GM11168 (cell line): ENCODE measurements at regions not wholly inside any gene's neighbourhood (a gene's known extent, or its start where the extent isn't known, plus 50 kb on each side); places are given as distances from the start of the nearest gene placed in this dataset.
"Not testable (repeated sequence)": the region's sequence is repeated elsewhere in the genome, so short reads cannot be mapped to it uniquely, and the experiment has no call there.

Experiments used
- in situ Hi-C: fragments of 300-500 bp; cut with MboI; formaldehyde crosslinking; loops from one replicate; pipeline ENCODE4 v1.12.0; 2022; ENCODE audit warnings: low sequenced_read_pairs; ENCODE audit not compliant: unreplicated experiment

GRCh38 chr6:112568066-112568465 lies 220.9 kb downstream of the RFPL4B start:
- in situ Hi-C loops = no loop called here

- in situ Hi-C loops = no loop called here
Measured at GRCh38 chr6:112571488-112572270, 224.5 kb downstream of the RFPL4B start.

DNA sequence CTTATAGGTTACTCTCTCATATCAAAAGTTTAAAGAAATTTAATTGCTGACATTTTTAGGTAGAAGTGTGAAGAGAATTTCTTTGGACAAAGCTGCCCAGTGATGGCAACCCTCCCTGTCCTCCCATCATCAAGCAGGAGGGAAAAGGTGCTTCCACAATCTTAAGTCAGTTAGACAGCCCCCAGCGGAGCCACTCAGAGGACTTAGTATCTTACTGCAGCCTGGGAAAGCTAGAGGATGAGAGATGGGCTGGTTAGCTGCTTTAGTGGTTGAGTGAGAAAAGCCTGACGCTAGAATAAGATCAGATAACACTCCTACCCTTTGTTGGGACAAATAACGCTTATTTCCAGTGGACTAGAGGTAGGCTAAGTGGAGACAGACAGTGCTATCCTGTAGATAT lies 227.1 kb downstream of the RFPL4B start:
- in situ Hi-C loops = no loop called here

DNA sequence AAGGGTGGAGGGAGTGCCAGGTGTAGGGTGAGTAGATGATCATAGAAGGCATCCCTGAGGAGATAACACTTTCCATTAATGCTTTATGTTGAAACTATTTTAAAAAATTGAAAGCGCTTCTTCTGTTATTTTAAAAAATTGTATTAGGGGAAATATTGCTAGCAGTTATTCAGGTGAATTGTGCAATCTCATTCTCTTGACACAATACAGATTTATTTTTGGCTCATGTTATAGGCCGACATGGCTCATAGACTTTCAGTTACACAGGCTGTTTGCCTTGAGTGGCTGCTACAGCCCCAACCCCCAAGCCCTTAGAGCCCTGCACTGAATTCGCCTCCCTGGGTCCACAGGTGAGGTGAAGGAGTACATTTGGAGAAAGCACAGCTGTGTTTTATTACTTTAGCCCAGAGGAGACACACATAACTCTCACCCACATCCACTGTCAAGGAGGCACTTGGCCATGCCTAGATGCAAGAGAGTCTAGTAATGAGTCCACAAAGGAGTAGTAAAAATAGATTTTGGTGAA lies 228.2 kb downstream of the RFPL4B start:
- in situ Hi-C loops = no loop called here

GRCh38 chr6:112576423-112576822 lies 229.3 kb downstream of the RFPL4B start:
- in situ Hi-C loops = no loop called here

GRCh38 chr6:112579601-112580000 lies 232.5 kb downstream of the RFPL4B start:
- in situ Hi-C loops = no loop called here

DNA sequence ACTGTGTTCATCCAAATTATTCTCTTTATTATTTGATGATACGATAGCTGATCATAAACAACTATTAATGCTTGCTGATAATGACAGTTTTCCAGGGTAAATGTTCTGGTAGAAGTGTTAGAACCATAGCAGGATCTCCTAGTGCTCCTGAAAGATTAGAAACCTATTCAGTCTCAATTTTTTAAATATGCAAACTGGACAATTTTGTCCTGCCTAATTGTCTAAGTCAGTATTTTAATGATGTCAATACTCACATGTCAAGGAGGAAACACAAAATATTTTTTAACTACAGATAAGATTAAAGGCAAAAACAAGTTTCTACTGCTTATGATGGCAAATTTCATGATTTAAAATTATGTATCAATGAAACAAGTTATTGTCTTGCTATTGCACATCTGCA lies 233.9 kb downstream of the RFPL4B start:
- in situ Hi-C loops = no loop called here

GRCh38 chr6:112590326-112590725 lies 243.2 kb downstream of the RFPL4B start:
- in situ Hi-C loops = no loop called here

DNA sequence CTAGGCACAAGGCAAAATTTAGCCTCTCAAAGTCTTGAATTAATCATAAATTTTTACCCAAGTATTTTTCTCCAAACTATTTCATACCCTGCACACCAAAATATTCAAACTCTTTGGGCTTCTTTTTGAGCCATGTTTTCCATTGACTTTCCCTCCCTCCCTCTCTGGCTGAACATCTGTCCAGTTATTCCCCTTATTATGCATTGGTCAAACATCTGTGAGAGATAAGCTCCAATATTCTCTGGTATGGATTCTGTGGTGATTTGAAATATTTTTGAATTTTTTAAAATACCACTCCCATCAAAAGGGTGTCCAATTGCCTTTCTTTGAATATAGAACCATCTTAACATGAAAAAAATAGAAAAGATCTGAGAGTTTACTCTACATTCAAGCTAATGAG lies 244.2 kb downstream of the RFPL4B start:
- in situ Hi-C loops = no loop called here

- in situ Hi-C loops = no loop called here
Measured at GRCh38 chr6:112592159-112592558, 245.0 kb downstream of the RFPL4B start.

- in situ Hi-C loops = no loop called here
Measured at GRCh38 chr6:112594886-112595594, 247.9 kb downstream of the RFPL4B start.

DNA sequence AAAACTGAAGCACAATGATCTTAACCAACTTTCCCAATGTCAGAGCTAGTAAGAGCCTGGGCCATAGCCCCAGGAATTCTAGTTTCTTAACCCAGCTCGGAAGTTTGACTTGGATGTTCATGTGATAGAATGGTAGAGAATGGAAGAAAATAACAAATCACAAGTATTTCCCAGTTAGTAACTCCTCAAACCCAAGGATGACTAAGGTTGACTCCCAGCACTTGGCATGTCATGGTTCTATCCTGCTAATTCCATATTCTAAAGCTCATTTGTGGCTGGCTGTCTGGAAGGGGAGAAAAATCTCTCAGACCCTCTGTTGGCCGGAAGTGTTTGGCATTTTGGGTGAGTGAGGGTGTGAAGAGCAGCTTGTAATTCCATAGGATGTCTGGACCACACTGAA lies 248.7 kb downstream of the RFPL4B start:
- in situ Hi-C loops = no loop called here

DNA sequence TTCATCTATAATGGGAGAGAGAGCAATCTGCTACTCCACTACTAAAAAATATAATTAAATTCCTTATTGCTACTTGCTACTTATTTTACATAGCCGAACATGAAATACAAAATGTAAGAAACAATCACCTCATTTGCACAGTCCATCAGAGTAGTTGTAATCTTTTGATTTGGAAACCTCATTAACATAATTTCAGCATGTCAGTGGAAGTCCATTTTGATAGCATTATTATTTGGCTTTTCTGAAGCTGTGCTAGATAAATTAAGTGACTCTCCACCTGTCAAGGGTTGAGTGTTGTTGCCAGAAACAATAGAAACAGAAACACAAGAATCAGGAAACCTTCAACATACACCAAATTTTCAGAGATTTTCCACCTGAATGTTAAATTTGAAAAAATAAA lies 250.0 kb downstream of the RFPL4B start:
- in situ Hi-C loops = no loop called here

- in situ Hi-C loops = no loop called here
Measured at GRCh38 chr6:112600168-112600567, 253.0 kb downstream of the RFPL4B start.

DNA sequence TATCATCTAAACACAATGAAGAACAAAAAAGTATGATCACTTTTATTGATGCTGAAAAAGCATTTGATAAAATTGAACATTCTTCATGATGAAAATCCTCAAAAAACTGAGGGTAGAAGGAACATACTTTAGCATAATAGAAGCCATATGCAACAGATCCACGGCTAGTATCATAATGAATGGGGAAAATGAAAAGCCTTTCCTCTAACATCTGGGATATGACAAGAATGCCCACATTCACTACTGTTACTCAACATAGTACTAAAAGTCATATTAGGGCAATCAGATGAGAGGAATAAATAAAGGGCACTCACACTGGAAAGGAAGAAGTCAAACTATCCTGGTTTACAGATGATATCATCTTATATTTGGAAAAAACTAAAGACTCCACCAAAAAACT lies 256.6 kb downstream of the RFPL4B start:
- in situ Hi-C loops = no loop called here

GRCh38 chr6:112606656-112607435 lies 259.7 kb downstream of the RFPL4B start:
- in situ Hi-C loops = no loop called here

GRCh38 chr6:112608925-112609324 lies 261.8 kb downstream of the RFPL4B start:
- in situ Hi-C loops = not testable (repeated sequence)

DNA sequence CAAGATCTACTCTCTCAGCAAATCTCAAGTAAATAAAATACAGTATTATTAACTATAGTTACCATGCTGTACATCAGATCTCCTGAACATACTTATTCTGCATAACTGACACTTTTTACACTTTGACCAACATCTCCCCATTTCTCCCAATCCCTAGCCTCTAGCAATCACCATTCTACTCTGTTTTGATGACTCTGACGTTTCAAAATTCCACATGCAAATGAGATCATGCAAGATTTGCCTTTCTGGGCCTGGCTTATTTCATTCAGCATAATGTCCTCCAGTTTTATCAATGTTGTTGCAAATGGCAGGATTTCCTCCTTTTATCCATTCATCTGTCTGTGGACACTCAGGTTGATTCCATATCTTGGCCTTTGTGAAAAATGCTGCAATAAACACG lies 266.3 kb downstream of the RFPL4B start:
- in situ Hi-C loops = no loop called here

GRCh38 chr6:112618849-112619248 lies 271.7 kb downstream of the RFPL4B start:
- in situ Hi-C loops = no loop called here

- in situ Hi-C loops = no loop called here
Measured at GRCh38 chr6:112620812-112621569, 273.9 kb downstream of the RFPL4B start.
